OCI-LY1 (cell line): ENCODE measurements at regions not wholly inside any gene's neighbourhood (a gene's known extent, or its start where the extent isn't known, plus 50 kb on each side); places are given as distances from the start of the nearest gene placed in this dataset.

Experiments used
- CTCF ChIP-seq: fragments of 200-600 bp; sonication (generic), shearing (Covaris generic); IDR thresholded peaks from 2 replicates; pipeline ENCODE4 v1.5.1; 2017; ENCODE audit warnings: mild to moderate bottlenecking, antibody characterized with exemption, low read length, moderate library complexity, mixed read lengths
- EZH2 ChIP-seq: fragments of 200-600 bp; sonication (generic), shearing (Covaris generic); IDR thresholded peaks from 2 replicates; pipeline ENCODE4 v1.8.0; 2017; ENCODE audit warnings: borderline replicate concordance, mixed run types, mild to moderate bottlenecking, antibody characterized with exemption, low read length, moderate library complexity, mixed read lengths

GRCh38 chr3:4218456-4219226, 84.5 kb upstream of the SETMAR start:
- TF ChIP-seq CTCF (no peak), EZH2 (no peak)
